HEK293 (cell line): ENCODE measurements at regions not wholly inside any gene's neighbourhood (a gene's known extent, or its start where the extent isn't known, plus 50 kb on each side); places are given as distances from the start of the nearest gene placed in this dataset.

ENCODE experiments used
- CTCF ChIA-PET: fragments of 350-600 bp; formaldehyde crosslinking; extraction: SDS; loops from one replicate; lab custom pipeline; 2021; ENCODE audit warnings: antibody characterized with exemption; lab: Yijun Ruan, JAX
- POLR2A ChIA-PET: fragments of 300-600 bp; formaldehyde crosslinking; extraction: SDS; loops from one replicate; lab custom pipeline; 2020; ENCODE audit warnings: antibody characterized with exemption, inconsistent platforms; lab: Yijun Ruan, JAX
- H3K27ac ChIP-seq: fragments of 200-500 bp; sonication (Bioruptor generic); 2 replicates; pipeline ENCODE4 v1.5.1; 2014; ENCODE audit warnings: low read depth, low read length, control low read depth, inconsistent platforms; ENCODE audit errors: extremely low read depth
- H3K36me3 ChIP-seq, 2 experiments: fragments of 200-500 bp in 1 of 2; sonication (Bioruptor generic) in 1 of 2; 1 replicate in 1 of 2; 2 replicates in 1 of 2; pipeline ENCODE4 v1.5.1; 2014 to 2017; ENCODE audit warnings: inconsistent platforms in 2 of 2, low read length in 2 of 2; ENCODE audit not compliant: control insufficient read depth in 2 of 2, insufficient read depth in 1 of 2
- H3K4me1 ChIP-seq: fragments of 200-500 bp; sonication (Bioruptor generic); 2 replicates; pipeline ENCODE4 v1.5.1; 2014; ENCODE audit warnings: mild to moderate bottlenecking, low read length, inconsistent platforms; ENCODE audit not compliant: control insufficient read depth, insufficient read depth
- H3K4me3 ChIP-seq: 2 replicates; pipeline ENCODE4 v1.5.1; 2011; ENCODE audit warnings: low read depth, mild to moderate bottlenecking, control low read depth, low read length, moderate library complexity
- H3K9me3 ChIP-seq: fragments of 200-500 bp; sonication (Bioruptor generic); 2 replicates; pipeline ENCODE4 v1.5.1; 2014; ENCODE audit warnings: low read depth, low read length, inconsistent platforms; ENCODE audit not compliant: control insufficient read depth, insufficient read depth
- BCL11B ChIP-seq: fragments of 450-650 bp; formaldehyde crosslinking; IDR thresholded peaks from 2 replicates; pipeline ENCODE4 v1.5.1; 2016; ENCODE audit warnings: low read depth, missing biosample characterization, missing genetic modification characterization
- GLI4 ChIP-seq: fragments of 450-650 bp; formaldehyde crosslinking; IDR thresholded peaks from 2 replicates; pipeline ENCODE4 v1.5.1; 2016; ENCODE audit warnings: missing biosample characterization, missing genetic modification characterization
- MEIS1 ChIP-seq: sonication (generic); formaldehyde crosslinking; IDR thresholded peaks from 2 replicates; pipeline ENCODE4 v1.8.1; 2022; ENCODE audit warnings: missing genetic modification reagents, mild to moderate bottlenecking, borderline replicate concordance
- PRDM2 ChIP-seq: fragments of 450-650 bp; formaldehyde crosslinking; IDR thresholded peaks from 2 replicates; pipeline ENCODE4 v1.5.1; 2016; ENCODE audit warnings: missing biosample characterization, missing genetic modification characterization, borderline replicate concordance
- SETDB1 ChIP-seq: IDR thresholded peaks from one replicate; pipeline ENCODE4 v1.6.1; 2017; ENCODE audit warnings: mild to moderate bottlenecking, low read length, moderate library complexity, mixed read lengths; ENCODE audit not compliant: insufficient read length
- TSHZ1 ChIP-seq: fragments of 450-650 bp; formaldehyde crosslinking; IDR thresholded peaks from 2 replicates; pipeline ENCODE4 v1.5.1; 2016; ENCODE audit warnings: missing biosample characterization, missing genetic modification characterization, borderline replicate concordance
- ZBTB26 ChIP-seq: fragments of 450-650 bp; formaldehyde crosslinking; optimal IDR thresholded peaks from 2 replicates; pipeline ENCODE3; 2016; ENCODE audit warnings: missing biosample characterization, mild to moderate bottlenecking, missing genetic modification characterization
- ZNF133 ChIP-seq: fragments of 450-650 bp; formaldehyde crosslinking; IDR thresholded peaks from 2 replicates; pipeline ENCODE4 v1.5.1; 2016; ENCODE audit warnings: missing biosample characterization, missing genetic modification characterization
- ZNF211 ChIP-seq: fragments of 450-650 bp; formaldehyde crosslinking; IDR thresholded peaks from 2 replicates; pipeline ENCODE4 v1.5.1; 2016; ENCODE audit warnings: low read depth, missing biosample characterization, missing genetic modification characterization
- ZNF26 ChIP-seq: fragments of 450-650 bp; formaldehyde crosslinking; IDR thresholded peaks from 2 replicates; pipeline ENCODE4 v1.5.1; 2016; ENCODE audit warnings: missing biosample characterization, missing genetic modification characterization
- ZNF280C ChIP-seq: fragments of 450-650 bp; formaldehyde crosslinking; IDR thresholded peaks from 2 replicates; pipeline ENCODE4 v1.5.1; 2016; ENCODE audit warnings: missing biosample characterization, missing genetic modification characterization
- ZNF391 ChIP-seq: fragments of 450-650 bp; formaldehyde crosslinking; IDR thresholded peaks from 2 replicates; pipeline ENCODE4 v1.5.1; 2016; ENCODE audit warnings: low read depth, missing biosample characterization, missing genetic modification characterization, borderline replicate concordance
- ZNF426 ChIP-seq: fragments of 450-650 bp; formaldehyde crosslinking; IDR thresholded peaks from 2 replicates; pipeline ENCODE4 v1.5.1; 2017; ENCODE audit warnings: missing biosample characterization, missing genetic modification characterization, mild to moderate bottlenecking, inconsistent platforms, moderate library complexity
- ZNF514 ChIP-seq: fragments of 450-650 bp; formaldehyde crosslinking; IDR thresholded peaks from 2 replicates; pipeline ENCODE4 v1.5.1; 2016; ENCODE audit warnings: missing biosample characterization, missing genetic modification characterization
- ZNF544 ChIP-seq: fragments of 450-650 bp; formaldehyde crosslinking; IDR thresholded peaks from 2 replicates; pipeline ENCODE4 v1.5.0; 2017; ENCODE audit warnings: missing biosample characterization, missing genetic modification characterization
- ZNF561 ChIP-seq: fragments of 450-650 bp; IDR thresholded peaks from 2 replicates; pipeline ENCODE4 v1.5.1; 2018; ENCODE audit warnings: missing biosample characterization, missing genetic modification characterization, borderline replicate concordance
- ZNF571 ChIP-seq: fragments of 450-650 bp; formaldehyde crosslinking; IDR thresholded peaks from 2 replicates; pipeline ENCODE4 v1.5.0; 2017; ENCODE audit warnings: missing biosample characterization, missing genetic modification characterization
- ZNF660 ChIP-seq: fragments of 450-650 bp; IDR thresholded peaks from 2 replicates; pipeline ENCODE4 v1.5.1; 2018; ENCODE audit warnings: missing biosample characterization, mild to moderate bottlenecking, missing genetic modification characterization
- ZNF670 ChIP-seq: fragments of 450-650 bp; formaldehyde crosslinking; IDR thresholded peaks from 2 replicates; pipeline ENCODE4 v1.5.1; 2016; ENCODE audit warnings: missing biosample characterization, missing genetic modification characterization, low read depth
- ZNF76 ChIP-seq: fragments of 450-650 bp; formaldehyde crosslinking; IDR thresholded peaks from 2 replicates; pipeline ENCODE4; 2016; ENCODE audit warnings: low read depth, missing biosample characterization, missing genetic modification characterization, borderline replicate concordance

GRCh38 chr22:22047776-22048175 lies 65.2 kb upstream of the TOP3B start:
- H3K27ac ChIP-seq, result no peak overlapping the region
- ChIA-PET CTCF (no interaction called here), POLR2A (no interaction called here)
- no peaks in the 10 kb centered on the region for H3K9me3 ChIP-seq
- no peak overlapping the region for H3K4me3 ChIP-seq
- TF ChIP-seq SETDB1 (no peak), ZNF211 (no peak), ZNF426 (no peak), ZNF76 (tag by site-specific recombination) (no peak), MEIS1 (CRISPR knock-in tag) (no peak), ZNF133 (tag by site-specific recombination) (no peak), ZNF561 (no peak), ZNF670 (tag by site-specific recombination) (no peak), ZNF26 (tag by site-specific recombination) (no peak), ZNF280C (tag by site-specific recombination) (no peak), PRDM2 (tag by site-specific recombination) (no peak), ZNF391 (tag by site-specific recombination) (no peak), GLI4 (no peak), BCL11B (tag by site-specific recombination) (no peak), ZNF544 (tag by site-specific recombination) (no peak)
- H3K36me3 ChIP-seq, result no peaks in the 10 kb centered on the region
- no peaks in the 10 kb centered on the region for H3K4me1 ChIP-seq

GRCh38 chr22:22047266-22047665 lies 64.7 kb upstream of the TOP3B start:
- ChIA-PET CTCF (no interaction called here), POLR2A (no interaction called here)
- Histone ChIP-seq H3K36me3 (no peaks in the 10 kb centered on the region), H3K27ac (no peak overlapping the region), H3K4me1 (no peaks in the 10 kb centered on the region), H3K4me3 (no peak overlapping the region), H3K9me3 (no peaks in the 10 kb centered on the region)
- TF ChIP-seq ZBTB26 (tag by site-specific recombination), result no peak
- no peak for TF ChIP-seq ZNF571 (tag by site-specific recombination)
- TF ChIP-seq TSHZ1 (tag by site-specific recombination), result no peak
- no peak for TF ChIP-seq ZNF660 (tag by site-specific recombination)
- no peak for TF ChIP-seq ZNF670 (tag by site-specific recombination)
- no peak for TF ChIP-seq SETDB1
- TF ChIP-seq ZNF514 (tag by site-specific recombination), result no peak
